ENCODE measurements at regions not wholly inside any gene's neighbourhood (a gene's known extent, or its start where the extent isn't known, plus 50 kb on each side); places are given as distances from the start of the nearest gene placed in this dataset.

- H3F3A ChIP-seq (ENCODE audit: insufficient read depth): no peaks in the 10 kb centered on the region
- 0 out of 2 replicates have a peak, but pooled peaks cover 4% of the 10 kb centered on the region for H3K36me3 ChIP-seq (ENCODE audit: low read length)
- no peaks in the 10 kb centered on the region for H3K27me3 ChIP-seq (ENCODE audit: low read length)
- TF ChIP-seq EZH2phosphoT487 (conservative IDR thresholded peaks at IDR 0.05; ENCODE audit: low read length) (no peak), CTCF (IDR thresholded peaks at IDR 0.05; ENCODE audit: insufficient read depth, low read length, poor library complexity, severe bottlenecking) (no peak)
- no peaks in the 10 kb centered on the region for H4K20me1 ChIP-seq (ENCODE audit: low read depth, low read length)
- no peak overlapping the region for H3K4me3 ChIP-seq (ENCODE audit: insufficient read depth, low read length, poor library complexity, severe bottlenecking)
- H3K9me3 ChIP-seq (ENCODE audit: insufficient read depth, low read length): peaks cover 15% of the 10 kb centered on the region; the same call in 1 of the 2 replicates
- H3K79me2 ChIP-seq (ENCODE audit: insufficient read depth, low read length): no peaks in the 10 kb centered on the region
- H2AFZ ChIP-seq (ENCODE audit: low read depth, low read length, severe bottlenecking): no peak overlapping the region
- H3K27ac ChIP-seq (ENCODE audit: low read depth, low read length): no peak overlapping the region
- no peak overlapping the region for H3K4me2 ChIP-seq (ENCODE audit: low read depth, low read length, poor library complexity, severe bottlenecking)
- H3K9ac ChIP-seq (ENCODE audit: low read length): no peak overlapping the region
- no peaks in the 10 kb centered on the region for H3K9me2 ChIP-seq (replicated peaks; ENCODE audit: insufficient read depth, low read length)
Measured at GRCh38 chr20:1825507-1825906, 69.7 kb upstream of the SIRPA start.

- H3K9ac ChIP-seq (ENCODE audit: low read length): no peak overlapping the region
- H3K36me3 ChIP-seq (ENCODE audit: low read length): 0 out of 2 replicates have a peak, but pooled peaks cover 4% of the 10 kb centered on the region
- no peaks in the 10 kb centered on the region for H4K20me1 ChIP-seq (ENCODE audit: low read depth, low read length)
- no peak overlapping the region for H2AFZ ChIP-seq (ENCODE audit: low read depth, low read length, severe bottlenecking)
- peaks cover 15% of the 10 kb centered on the region; the same call in 1 of the 2 replicates for H3K9me3 ChIP-seq (ENCODE audit: insufficient read depth, low read length)
- no peaks in the 10 kb centered on the region for H3K79me2 ChIP-seq (ENCODE audit: insufficient read depth, low read length)
- H3F3A ChIP-seq (ENCODE audit: insufficient read depth): no peaks in the 10 kb centered on the region
- no peaks in the 10 kb centered on the region for H3K27me3 ChIP-seq (ENCODE audit: low read length)
- TF ChIP-seq EZH2phosphoT487 (conservative IDR thresholded peaks at IDR 0.05; ENCODE audit: low read length) (no peak), CTCF (IDR thresholded peaks at IDR 0.05; ENCODE audit: insufficient read depth, low read length, poor library complexity, severe bottlenecking) (no peak)
- H3K9me2 ChIP-seq (replicated peaks; ENCODE audit: insufficient read depth, low read length): no peaks in the 10 kb centered on the region
- H3K27ac ChIP-seq (ENCODE audit: low read depth, low read length): no peak overlapping the region
- no peak overlapping the region for H3K4me2 ChIP-seq (ENCODE audit: low read depth, low read length, poor library complexity, severe bottlenecking)
- no peak overlapping the region for H3K4me3 ChIP-seq (ENCODE audit: insufficient read depth, low read length, poor library complexity, severe bottlenecking)
Measured at GRCh38 chr20:1824834-1825233, 70.4 kb upstream of the SIRPA start.

- Histone ChIP-seq H3K9me2 (replicated peaks; ENCODE audit: insufficient read depth, low read length) (no peaks in the 10 kb centered on the region), H3F3A (ENCODE audit: insufficient read depth) (no peaks in the 10 kb centered on the region), H3K9me3 (ENCODE audit: insufficient read depth, low read length) (peaks cover 15% of the 10 kb centered on the region; the same call in 1 of the 2 replicates), H4K20me1 (ENCODE audit: low read depth, low read length) (no peaks in the 10 kb centered on the region), H3K27me3 (ENCODE audit: low read length) (no peaks in the 10 kb centered on the region), H3K36me3 (ENCODE audit: low read length) (0 out of 2 replicates have a peak, but pooled peaks cover 4% of the 10 kb centered on the region), H3K9ac (ENCODE audit: low read length) (no peak overlapping the region), H3K27ac (ENCODE audit: low read depth, low read length) (no peak overlapping the region), H2AFZ (ENCODE audit: low read depth, low read length, severe bottlenecking) (no peak overlapping the region), H3K4me2 (ENCODE audit: low read depth, low read length, poor library complexity, severe bottlenecking) (no peak overlapping the region), H3K4me3 (ENCODE audit: insufficient read depth, low read length, poor library complexity, severe bottlenecking) (no peak overlapping the region), H3K79me2 (ENCODE audit: insufficient read depth, low read length) (no peaks in the 10 kb centered on the region)
- no peak for TF ChIP-seq EZH2phosphoT487 (conservative IDR thresholded peaks at IDR 0.05; ENCODE audit: low read length)
- TF ChIP-seq CTCF (IDR thresholded peaks at IDR 0.05; ENCODE audit: insufficient read depth, low read length, poor library complexity, severe bottlenecking): no peak
Measured at GRCh38 chr20:1824181-1824580, 71.0 kb upstream of the SIRPA start.
